ENCODE measurements at regions not wholly inside any gene's neighbourhood (a gene's known extent, or its start where the extent isn't known, plus 50 kb on each side); places are given as distances from the start of the nearest gene placed in this dataset.
"Not testable (repeated sequence)": the region's sequence is repeated elsewhere in the genome, so short reads cannot be mapped to it uniquely, and the experiment has no call there.

GRCh38 chr7:94706996-94707740, 51.2 kb upstream of the SGCE start:
- DNase-seq, result no peak

GRCh38 chr7:94710256-94710655, 54.3 kb upstream of the SGCE start:
- DNase-seq, result no peak

GRCh38 chr7:94722360-94722759, 66.4 kb upstream of the SGCE start:
- DNase-seq, result not testable (repeated sequence)

- DNase-seq, result not testable (repeated sequence)
These were observed 73.0 kb upstream of the SGCE start for GRCh38 chr7:94728893-94729292.

GRCh38 chr7:94738071-94738470, 82.1 kb upstream of the SGCE start:
- DNase-seq, result no peak

- DNase-seq, result peak; percentile 25
These were observed 83.2 kb upstream of the SGCE start for GRCh38 chr7:94739180-94739579.

GRCh38 chr7:94740509-94740908, 84.6 kb upstream of the SGCE start:
- no peak for DNase-seq

GRCh38 chr7:94741179-94741578, 85.2 kb upstream of the SGCE start:
- DNase-seq, result no peak

- DNase-seq, result no peak
These were observed 92.4 kb upstream of the SGCE start for GRCh38 chr7:94748376-94748775.

GRCh38 chr7:94760446-94761100, 104.6 kb upstream of the SGCE start:
- no peak for DNase-seq

- no peak for DNase-seq
These were observed 105.5 kb upstream of the SGCE start for GRCh38 chr7:94761451-94761850.

GRCh38 chr7:94763268-94763667, 107.3 kb upstream of the SGCE start:
- DNase-seq, result no peak

- no peak for DNase-seq
These were observed 113.8 kb upstream of the SGCE start for GRCh38 chr7:94769724-94770123.

GRCh38 chr7:94778711-94779459, 123.0 kb upstream of the SGCE start:
- no peak for DNase-seq

GRCh38 chr7:94779861-94780260, 123.9 kb upstream of the SGCE start:
- no peak for DNase-seq

GRCh38 chr7:94781236-94781635, 125.3 kb upstream of the SGCE start:
- DNase-seq, result no peak

GRCh38 chr7:94782777-94783176, 124.6 kb upstream of the PPP1R9A start:
- no peak for DNase-seq

- no peak for DNase-seq
These were observed 120.1 kb upstream of the PPP1R9A start for GRCh38 chr7:94787285-94787684.

- not testable (repeated sequence) for DNase-seq
These were observed 119.0 kb upstream of the PPP1R9A start for GRCh38 chr7:94788378-94788777.

- no peak for DNase-seq
These were observed 115.2 kb upstream of the PPP1R9A start for GRCh38 chr7:94792241-94792640.

- DNase-seq, result not testable (repeated sequence)
These were observed 110.0 kb upstream of the PPP1R9A start for GRCh38 chr7:94797404-94797803.

- no peak for DNase-seq
These were observed 103.6 kb upstream of the PPP1R9A start for GRCh38 chr7:94803821-94804220.

- not testable (repeated sequence) for DNase-seq
These were observed 98.7 kb upstream of the PPP1R9A start for GRCh38 chr7:94808673-94809072.

- DNase-seq, result no peak
These were observed 96.9 kb upstream of the PPP1R9A start for GRCh38 chr7:94810496-94810895.
